Heart left ventricle (tissue), 16 donors: ENCODE measurements at regions not wholly inside any gene's neighbourhood (a gene's known extent, or its start where the extent isn't known, plus 50 kb on each side); places are given as distances from the start of the nearest gene placed in this dataset.

ENCODE experiments used
- ATAC-seq, 4 donors: fragments of 200-7000 bp; cut with Tn5 transposase; one replicate each; pipeline ENCODE4 v1.9.1; 2020 to 2022; ENCODE audit warnings: moderate library complexity in 4 of 4, mild to moderate bottlenecking in 3 of 4, moderate number of reproducible peaks in 1 of 4
- DNase-seq, 5 donors: peaks; one replicate each; pipeline ENCODE4 v3.0.0-alpha.2; 2020
- H3K27ac ChIP-seq, 12 donors: fragments of 200-600 bp; sonication (generic) in 4 of 12; one replicate each; pipeline versions ENCODE4 v1.5.0 to v1.8.0; 2016 to 2022; ENCODE audit warnings: mild to moderate bottlenecking in 2 of 12
- H3K27me3 ChIP-seq, 9 donors: fragments of 200-600 bp; sonication (generic) in 2 of 9; one replicate each; pipeline versions ENCODE4 v1.5.1 to v1.8.0; 2016 to 2022; ENCODE audit warnings: mild to moderate bottlenecking in 3 of 9
- H3K36me3 ChIP-seq, 9 donors: fragments of 200-600 bp; sonication (generic) in 2 of 9; one replicate each; pipeline versions ENCODE4 v1.5.0 to v1.8.0; 2018 to 2022; ENCODE audit warnings: mild to moderate bottlenecking in 2 of 9
- H3K4me1 ChIP-seq, 12 donors: fragments of 200-600 bp; sonication (generic) in 4 of 12; one replicate each; pipeline versions ENCODE4 v1.5.0 to v1.8.0; 2016 to 2022; ENCODE audit warnings: mild to moderate bottlenecking in 3 of 12
- H3K4me3 ChIP-seq, 12 donors: fragments of 200-600 bp; sonication (generic) in 4 of 12; one replicate each; pipeline versions ENCODE4 v1.5.0 to v1.8.0; 2017 to 2022; ENCODE audit warnings: mild to moderate bottlenecking in 9 of 12, moderate library complexity in 4 of 12
- H3K9me3 ChIP-seq, 12 donors: fragments of 200-600 bp; sonication (generic) in 4 of 12; one replicate each; pipeline versions ENCODE4 v1.5.0 to v1.8.0; 2016 to 2022; ENCODE audit warnings: mild to moderate bottlenecking in 1 of 12
- CTCF ChIP-seq, 12 donors: fragments of 200-600 bp; sonication (generic) in 4 of 12; IDR thresholded peaks; one replicate each; pipeline versions ENCODE4 v1.5.0 to v1.8.0; 2018 to 2022; ENCODE audit warnings: antibody characterized with exemption in 12 of 12, mild to moderate bottlenecking in 5 of 12
- POLR2A ChIP-seq, 2 donors: fragments of 450-650 bp; IDR thresholded peaks; one replicate each; pipeline ENCODE4 v1.6.1; 2017; ENCODE audit warnings: antibody characterized with exemption in 2 of 2, mild to moderate bottlenecking in 2 of 2, moderate library complexity in 2 of 2
- WGBS, 4 donors: extraction: QIAGEN DNeasy Blood & Tissue Kit in 2 of 4; methylation state at CpG; one replicate each; pipeline versions ENCODE4 v1.1.5 to v1.1.7; 2013 to 2018; 5-methylcytosine and 5-hydroxymethylcytosine counted together
- intact Hi-C, 10 donors: fragments of 100-400 bp; cut with DNase I; formaldehyde crosslinking; loops; one replicate each; pipeline versions ENCODE4 v1.11.1 to v1.14.2; 2022
- donor health status: ischemic (EF 13 %, LVEDD 7.1; RV severe dilation, severe dysfunction).
- donor health status: healthy with polysubstance abuse.
- donor health status: DM: no; HTN: yes; CAD: no.
- donor health status: DM: no; HTN: no; CAD: no.
- donor health status: ischemic (EF 25% LVEDD 6.9; RV normal size, moderate dysfunction).
- donor health status: ischemic (EF 25% LVEDD 5.7; RV mildly dilated, moderate dysfunction).
- donor health status: healthy.
- donor health status: DM: yes; HTN: yes; CAD: no.
- donor health status: ischemic (EF 35%, LVEDD 5.7; RV mildly dilated, moderate dysfunction).
- donor health status: nonischemic (EF 11% LVEDD 7.7; RV severe dilation, severe dysfunction).
- donor health status: DM: yes; HTN: yes; CAD: no.
- donor health status: PGD.
- donor health status: ischemic (EF 29% LVEDD 5.4; RV normal size, mild dysfunction).
- donor health status: nonischemic (EF 23%, LVEDD 6.1; RV moderate dilation, normal function).

GRCh38 chr18:25825979-25826776 is 264.2 kb downstream of the SS18 start:
- Histone ChIP-seq H3K9me3 (peaks cover 0 to 11% (median 0%) of the 10 kb centered on the region in 12 donors), H3K27me3 (no peaks in the 10 kb centered on the region), H3K4me3 (no peak overlapping the region), H3K4me1 (peaks cover 0 to 4% (median 0%) of the 10 kb centered on the region in 12 donors), H3K27ac (no peak overlapping the region), H3K36me3 (no peaks in the 10 kb centered on the region)
- TF ChIP-seq CTCF (IDR thresholded peaks at IDR 0.05) (no peak), POLR2A (IDR thresholded peaks at IDR 0.05) (no peak)
- DNase-seq (no peak), ATAC-seq (no peak)
- 65 to 81% (median 68%) methylated on average over 4 of the region's 4 CpGs for WGBS, 4 donors
- intact Hi-C loops, result no loop called here

GRCh38 chr18:25825056-25825455 is 265.4 kb downstream of the SS18 start:
- no peak overlapping the region for H3K27ac ChIP-seq
- TF ChIP-seq CTCF (IDR thresholded peaks at IDR 0.05), result no peak
- TF ChIP-seq POLR2A (IDR thresholded peaks at IDR 0.05), result no peak
- H3K9me3 ChIP-seq, result peaks cover 0 to 11% (median 0%) of the 10 kb centered on the region in 12 donors
- H3K4me1 ChIP-seq, result no peaks in the 10 kb centered on the region
- peaks cover 0 to 4% (median 0%) of the 10 kb centered on the region in 9 donors for H3K27me3 ChIP-seq
- ATAC-seq, result no peak
- H3K4me3 ChIP-seq, result no peak overlapping the region
- intact Hi-C loops, result no loop called here
- no peaks in the 10 kb centered on the region for H3K36me3 ChIP-seq
- no peak for DNase-seq
- 52 to 62% (median 58%) methylated on average over 6 of the region's 6 CpGs for WGBS, 4 donors

GRCh38 chr18:25819746-25820363 is 270.6 kb downstream of the SS18 start:
- DNase-seq (no peak), ATAC-seq (no peak)
- Histone ChIP-seq H3K36me3 (no peaks in the 10 kb centered on the region), H3K4me3 (no peak overlapping the region), H3K27me3 (peaks cover 0 to 4% (median 0%) of the 10 kb centered on the region in 9 donors), H3K9me3 (peaks cover 0 to 11% (median 0%) of the 10 kb centered on the region in 12 donors), H3K4me1 (no peaks in the 10 kb centered on the region), H3K27ac (no peak overlapping the region)
- 33 to 62% (median 43%) methylated on average over 1 of the region's 1 CpG for WGBS, 4 donors
- TF ChIP-seq CTCF (IDR thresholded peaks at IDR 0.05) (no peak), POLR2A (IDR thresholded peaks at IDR 0.05) (no peak)
- intact Hi-C loops, result loop anchor here in 1 of 10 donors (10.0 kb wide), 1 partner anchor 285 kb away; no protein-coding TSS in a partner anchor

- Histone ChIP-seq H3K4me1 (no peaks in the 10 kb centered on the region), H3K36me3 (no peaks in the 10 kb centered on the region), H3K27me3 (peaks cover 0 to 4% (median 0%) of the 10 kb centered on the region in 9 donors), H3K4me3 (no peak overlapping the region), H3K27ac (no peak overlapping the region), H3K9me3 (peaks cover 0 to 5% (median 0%) of the 10 kb centered on the region in 12 donors)
- ATAC-seq (no peak), DNase-seq (no peak)
- TF ChIP-seq POLR2A (IDR thresholded peaks at IDR 0.05) (no peak), CTCF (IDR thresholded peaks at IDR 0.05) (no peak)
- intact Hi-C loops, result loop anchor here in 1 of 10 donors (10.0 kb wide), 1 partner anchor 284 kb away; no protein-coding TSS in a partner anchor
- WGBS, 4 donors, result 91 to 94% (median 92%) methylated on average over 6 of the region's 6 CpGs
Observed at GRCh38 chr18:25818505-25818904, 271.9 kb downstream of the SS18 start.
